Activated B cell treated with CpG ODN at 0.5 μM for 24 hours (primary cell): ENCODE measurements at regions not wholly inside any gene's neighbourhood (a gene's known extent, or its start where the extent isn't known, plus 50 kb on each side); places are given as distances from the start of the nearest gene placed in this dataset.

Experiments used
- ATAC-seq: fragments of 200-7000 bp; cut with Tn5 transposase; one replicate; pipeline ENCODE4 v1.10.0; 2021; ENCODE audit warnings: low read depth, mild to moderate bottlenecking, moderate library complexity
- CTCF ChIA-PET: fragments of 350-600 bp; sonication (Branson Sonifier 250); formaldehyde crosslinking; loops from one replicate; lab custom pipeline; 2021; ENCODE audit warnings: antibody characterized with exemption; lab: Charles Lee
- POLR2A ChIA-PET: fragments of 350-600 bp; sonication (Branson Sonifier 250); formaldehyde crosslinking; loops from one replicate; lab custom pipeline; 2021; ENCODE audit warnings: antibody characterized with exemption; lab: Charles Lee
- DNase-seq: peaks from one replicate; pipeline ENCODE4 v3.0.0; 2022
- H3K27ac Mint-ChIP-seq: one replicate; pipeline ENCODE4 v1.8.0; 2020; ENCODE audit warnings: mixed read lengths
- H3K27me3 Mint-ChIP-seq: one replicate; pipeline ENCODE4 v1.8.0; 2021; ENCODE audit warnings: mixed read lengths
- H3K36me3 Mint-ChIP-seq: one replicate; pipeline ENCODE4 v1.8.0; 2021; ENCODE audit warnings: low read depth, mixed read lengths
- H3K4me1 Mint-ChIP-seq: one replicate; pipeline ENCODE4 v1.8.0; 2021; ENCODE audit warnings: mixed read lengths
- H3K4me3 Mint-ChIP-seq: one replicate; pipeline ENCODE4 v1.8.0; 2020; ENCODE audit warnings: mild to moderate bottlenecking, mixed read lengths
- H3K9me3 Mint-ChIP-seq: one replicate; pipeline ENCODE4 v1.8.0; 2020; ENCODE audit warnings: mixed read lengths
- intact Hi-C: fragments of 100-400 bp; cut with micrococcal nuclease; formaldehyde crosslinking; loops from one replicate; pipeline ENCODE4 v1.15.1; 2024
- TF ChIP-seq, protein P1 (sequence below): fragments of 200-600 bp; IDR thresholded peaks from one replicate; pipeline ENCODE4 v1.8.0; 2022; ENCODE audit warnings: antibody characterized with exemption, mild to moderate bottlenecking

DNA sequence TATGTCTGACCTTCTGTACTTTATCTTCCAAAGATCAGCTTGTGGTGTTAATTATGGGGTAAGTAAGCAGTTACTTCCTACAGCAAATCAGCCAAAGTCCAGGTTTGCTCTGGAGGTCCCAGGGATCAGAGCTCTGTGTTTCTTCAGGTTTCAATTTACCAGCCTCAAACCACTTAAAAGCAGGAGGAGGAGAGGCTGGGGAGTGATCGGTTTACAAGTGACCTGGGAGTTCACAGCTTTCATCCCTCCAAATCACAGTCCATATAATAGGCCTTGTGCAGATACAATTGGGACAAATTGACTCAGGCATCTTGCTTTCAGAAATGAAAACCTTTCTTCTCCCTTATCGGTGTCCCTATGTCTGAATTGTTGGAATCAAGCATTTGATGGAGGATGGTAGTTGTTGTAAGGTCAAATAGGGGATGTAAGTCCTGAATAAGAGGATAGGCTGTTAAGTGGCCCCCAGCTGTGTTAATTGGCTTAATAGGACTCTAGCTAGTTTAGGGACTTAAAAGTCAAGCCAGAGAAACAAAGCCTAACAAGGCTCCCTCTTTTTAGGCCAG, 188.0 kb upstream of the NT5C1B start:
- Mint-ChIP-seq H3K27ac (no peak overlapping the region), H3K9me3 (no peaks in the 10 kb centered on the region), H3K4me1 (no peaks in the 10 kb centered on the region), H3K27me3 (no peaks in the 10 kb centered on the region), H3K36me3 (no peaks in the 10 kb centered on the region), H3K4me3 (no peak overlapping the region)
- ChIA-PET POLR2A (no interaction called here), CTCF (no interaction called here)
- intact Hi-C loops = no loop called here
- TF ChIP-seq, protein P1, sequence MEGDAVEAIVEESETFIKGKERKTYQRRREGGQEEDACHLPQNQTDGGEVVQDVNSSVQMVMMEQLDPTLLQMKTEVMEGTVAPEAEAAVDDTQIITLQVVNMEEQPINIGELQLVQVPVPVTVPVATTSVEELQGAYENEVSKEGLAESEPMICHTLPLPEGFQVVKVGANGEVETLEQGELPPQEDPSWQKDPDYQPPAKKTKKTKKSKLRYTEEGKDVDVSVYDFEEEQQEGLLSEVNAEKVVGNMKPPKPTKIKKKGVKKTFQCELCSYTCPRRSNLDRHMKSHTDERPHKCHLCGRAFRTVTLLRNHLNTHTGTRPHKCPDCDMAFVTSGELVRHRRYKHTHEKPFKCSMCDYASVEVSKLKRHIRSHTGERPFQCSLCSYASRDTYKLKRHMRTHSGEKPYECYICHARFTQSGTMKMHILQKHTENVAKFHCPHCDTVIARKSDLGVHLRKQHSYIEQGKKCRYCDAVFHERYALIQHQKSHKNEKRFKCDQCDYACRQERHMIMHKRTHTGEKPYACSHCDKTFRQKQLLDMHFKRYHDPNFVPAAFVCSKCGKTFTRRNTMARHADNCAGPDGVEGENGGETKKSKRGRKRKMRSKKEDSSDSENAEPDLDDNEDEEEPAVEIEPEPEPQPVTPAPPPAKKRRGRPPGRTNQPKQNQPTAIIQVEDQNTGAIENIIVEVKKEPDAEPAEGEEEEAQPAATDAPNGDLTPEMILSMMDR = no peak
- ATAC-seq (no peak), DNase-seq (no peak)

DNA sequence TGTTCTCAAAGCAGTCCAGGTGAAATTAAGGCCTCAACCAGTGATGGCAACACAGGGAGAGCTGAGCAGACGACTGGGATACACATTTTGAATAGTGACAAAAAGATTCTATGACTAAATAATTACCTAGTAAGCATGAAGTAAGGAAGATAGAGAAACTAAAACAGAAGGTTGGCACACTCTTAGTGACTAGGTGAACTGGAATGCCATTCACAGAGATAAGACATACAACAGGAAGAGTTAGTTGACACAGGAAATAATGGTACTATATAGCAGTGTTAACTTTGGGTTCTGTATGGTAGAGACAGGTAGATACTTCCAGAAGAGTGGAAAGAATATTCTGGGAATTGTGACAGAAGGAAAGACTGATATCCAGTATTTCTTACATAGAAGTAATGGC, 181.8 kb upstream of the NT5C1B start:
- intact Hi-C loops = no loop called here
- DNase-seq (no peak), ATAC-seq (no peak)
- Mint-ChIP-seq H3K36me3 (no peaks in the 10 kb centered on the region), H3K4me3 (no peak overlapping the region), H3K4me1 (no peaks in the 10 kb centered on the region), H3K27ac (no peak overlapping the region), H3K27me3 (no peaks in the 10 kb centered on the region), H3K9me3 (peaks cover 11% of the 10 kb centered on the region)
- TF ChIP-seq, protein P1 = no peak
- ChIA-PET CTCF (no interaction called here), POLR2A (no interaction called here)

DNA sequence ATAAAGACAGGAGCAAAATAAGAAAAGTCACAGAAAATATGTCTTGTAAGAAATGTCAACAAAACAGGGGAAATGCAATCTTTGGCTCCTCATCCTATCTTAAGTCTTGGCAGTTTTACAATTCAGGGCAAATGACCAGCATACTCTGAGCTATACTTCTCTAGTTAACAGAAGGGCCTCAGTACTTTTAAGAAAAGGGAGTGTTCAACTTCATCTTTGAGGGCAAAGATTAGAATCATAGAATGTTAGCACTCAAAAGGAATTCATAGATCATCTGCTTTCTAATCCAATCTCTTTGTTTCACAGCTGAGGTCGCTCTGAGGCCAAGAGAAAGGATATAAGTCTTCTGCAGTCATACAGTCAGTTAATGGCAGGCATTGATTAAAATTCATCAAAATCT, 174.0 kb upstream of the NT5C1B start:
- peaks cover 18% of the 10 kb centered on the region for H3K9me3 Mint-ChIP-seq
- no peaks in the 10 kb centered on the region for H3K4me1 Mint-ChIP-seq
- H3K27me3 Mint-ChIP-seq = no peaks in the 10 kb centered on the region
- H3K27ac Mint-ChIP-seq = no peak overlapping the region
- no peak overlapping the region for H3K4me3 Mint-ChIP-seq
- no peak for DNase-seq
- intact Hi-C loops = no loop called here
- no peak for ATAC-seq
- ChIA-PET POLR2A (no interaction called here), CTCF (no interaction called here)
- H3K36me3 Mint-ChIP-seq = no peaks in the 10 kb centered on the region
- TF ChIP-seq, protein P1 = no peak

DNA sequence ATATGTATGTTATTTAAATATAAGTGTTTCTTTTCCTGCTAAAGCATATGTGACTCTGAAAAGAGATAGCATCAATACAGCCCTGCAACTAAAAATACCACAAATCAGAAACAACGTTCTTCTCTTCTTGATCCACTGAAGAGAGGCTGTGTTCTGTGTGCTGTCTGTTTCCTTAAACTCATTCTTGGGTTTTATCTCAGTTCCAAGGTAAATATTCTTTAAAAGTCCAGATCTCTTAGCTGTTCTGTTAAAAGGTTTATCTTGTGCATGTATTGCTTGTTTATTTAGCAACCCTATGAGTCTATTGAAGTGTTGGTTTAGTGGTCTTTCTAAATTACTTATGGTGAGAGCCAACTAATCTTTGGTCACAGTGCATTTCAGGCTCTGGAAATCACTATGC, 173.3 kb upstream of the NT5C1B start:
- TF ChIP-seq, protein P1 = no peak
- Mint-ChIP-seq H3K4me1 (no peaks in the 10 kb centered on the region), H3K4me3 (no peak overlapping the region), H3K27me3 (no peaks in the 10 kb centered on the region), H3K27ac (no peak overlapping the region), H3K9me3 (peaks cover 15% of the 10 kb centered on the region), H3K36me3 (no peaks in the 10 kb centered on the region)
- no peak for ATAC-seq
- ChIA-PET CTCF (no interaction called here), POLR2A (no interaction called here)
- DNase-seq = no peak
- intact Hi-C loops = no loop called here

DNA sequence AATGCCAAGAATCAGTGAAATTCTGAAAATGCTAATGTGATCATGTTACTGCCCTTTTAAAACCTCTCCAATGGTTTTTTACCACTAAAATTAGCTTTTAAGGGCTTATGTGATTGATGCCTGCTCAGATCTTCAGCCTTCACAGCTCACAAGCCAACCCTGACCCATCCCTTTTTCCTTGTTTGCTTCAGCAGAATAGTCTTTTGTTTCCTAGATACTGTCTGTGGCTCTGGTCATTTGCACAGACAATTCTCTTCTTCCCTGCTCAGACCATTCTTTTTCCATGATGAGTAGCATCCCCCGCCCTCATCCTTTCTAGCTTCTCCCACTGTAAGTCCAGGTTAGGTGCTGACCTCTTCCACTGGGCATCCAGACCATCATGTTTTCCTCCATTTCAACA, 164.9 kb upstream of the NT5C1B start:
- H3K27me3 Mint-ChIP-seq = no peaks in the 10 kb centered on the region
- no peaks in the 10 kb centered on the region for H3K4me1 Mint-ChIP-seq
- POLR2A ChIA-PET = no interaction called here
- CTCF ChIA-PET = no interaction called here
- TF ChIP-seq, protein P1 = no peak
- peaks cover 5% of the 10 kb centered on the region for H3K9me3 Mint-ChIP-seq
- no peak overlapping the region for H3K27ac Mint-ChIP-seq
- H3K36me3 Mint-ChIP-seq = no peaks in the 10 kb centered on the region
- H3K4me3 Mint-ChIP-seq = no peak overlapping the region
- intact Hi-C loops = no loop called here
- ATAC-seq (no peak), DNase-seq (no peak)
